ENCODE measurements at regions not wholly inside any gene's neighbourhood (a gene's known extent, or its start where the extent isn't known, plus 50 kb on each side); places are given as distances from the start of the nearest gene placed in this dataset.

DNA sequence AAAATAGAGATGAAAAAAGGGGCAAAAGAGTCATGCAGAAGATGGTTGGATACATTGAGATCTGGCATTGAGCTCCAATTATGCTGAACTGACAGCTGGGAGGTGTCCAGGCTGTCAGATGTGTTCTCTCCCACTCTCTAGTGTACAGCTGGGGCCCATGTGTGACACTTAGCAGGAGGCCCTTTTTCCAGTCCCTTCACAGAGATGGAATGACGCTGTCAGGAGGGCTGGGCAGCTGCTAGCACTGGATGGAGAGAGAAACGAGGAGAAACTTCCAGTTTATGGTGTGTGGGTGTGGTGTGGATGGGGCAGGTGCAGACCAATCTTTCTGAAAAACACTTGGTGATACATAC lies 437.7 kb upstream of the HS6ST1 start:
- TF ChIP-seq EZH2 (IDR thresholded peaks at IDR 0.05; ENCODE audit: low read depth): no peak
- TF ChIP-seq, protein P1, sequence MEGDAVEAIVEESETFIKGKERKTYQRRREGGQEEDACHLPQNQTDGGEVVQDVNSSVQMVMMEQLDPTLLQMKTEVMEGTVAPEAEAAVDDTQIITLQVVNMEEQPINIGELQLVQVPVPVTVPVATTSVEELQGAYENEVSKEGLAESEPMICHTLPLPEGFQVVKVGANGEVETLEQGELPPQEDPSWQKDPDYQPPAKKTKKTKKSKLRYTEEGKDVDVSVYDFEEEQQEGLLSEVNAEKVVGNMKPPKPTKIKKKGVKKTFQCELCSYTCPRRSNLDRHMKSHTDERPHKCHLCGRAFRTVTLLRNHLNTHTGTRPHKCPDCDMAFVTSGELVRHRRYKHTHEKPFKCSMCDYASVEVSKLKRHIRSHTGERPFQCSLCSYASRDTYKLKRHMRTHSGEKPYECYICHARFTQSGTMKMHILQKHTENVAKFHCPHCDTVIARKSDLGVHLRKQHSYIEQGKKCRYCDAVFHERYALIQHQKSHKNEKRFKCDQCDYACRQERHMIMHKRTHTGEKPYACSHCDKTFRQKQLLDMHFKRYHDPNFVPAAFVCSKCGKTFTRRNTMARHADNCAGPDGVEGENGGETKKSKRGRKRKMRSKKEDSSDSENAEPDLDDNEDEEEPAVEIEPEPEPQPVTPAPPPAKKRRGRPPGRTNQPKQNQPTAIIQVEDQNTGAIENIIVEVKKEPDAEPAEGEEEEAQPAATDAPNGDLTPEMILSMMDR (conservative IDR thresholded peaks at IDR 0.05): no peak
- no peak overlapping the region for H3K27ac ChIP-seq
- BruUV-seq (replicated peaks): no TSS peak
- POLR2A ChIA-PET (ENCODE audit: unreplicated experiment): no interaction called here
- intact Hi-C loops (cut with micrococcal nuclease; ENCODE audit: unreplicated experiment): no loop called here
- H3K79me2 ChIP-seq (ENCODE audit: low read depth): no peaks in the 10 kb centered on the region
- no peaks in the 10 kb centered on the region for H3K9me3 ChIP-seq (ENCODE audit: insufficient read depth, low read depth)
- H4K20me1 ChIP-seq (ENCODE audit: insufficient read depth): no peaks in the 10 kb centered on the region
- no peak overlapping the region for H2AFZ ChIP-seq
- H3K36me3 ChIP-seq (ENCODE audit: low read depth): no peaks in the 10 kb centered on the region
- no peak overlapping the region for H3K4me3 ChIP-seq
- DNase-seq: no peak
- no peaks in the 10 kb centered on the region for H3F3A ChIP-seq (ENCODE audit: insufficient read depth, low read depth)
- H3K4me2 ChIP-seq: no peak overlapping the region
- H3K9me2 ChIP-seq (ENCODE audit: insufficient read depth): no peaks in the 10 kb centered on the region
- CTCF ChIA-PET: no interaction called here
- H3K4me1 ChIP-seq (replicated peaks; ENCODE audit: insufficient read depth): no peaks in the 10 kb centered on the region
- peaks cover 35% of the 10 kb centered on the region for H3K27me3 ChIP-seq (ENCODE audit: insufficient read depth, low read depth)

DNA sequence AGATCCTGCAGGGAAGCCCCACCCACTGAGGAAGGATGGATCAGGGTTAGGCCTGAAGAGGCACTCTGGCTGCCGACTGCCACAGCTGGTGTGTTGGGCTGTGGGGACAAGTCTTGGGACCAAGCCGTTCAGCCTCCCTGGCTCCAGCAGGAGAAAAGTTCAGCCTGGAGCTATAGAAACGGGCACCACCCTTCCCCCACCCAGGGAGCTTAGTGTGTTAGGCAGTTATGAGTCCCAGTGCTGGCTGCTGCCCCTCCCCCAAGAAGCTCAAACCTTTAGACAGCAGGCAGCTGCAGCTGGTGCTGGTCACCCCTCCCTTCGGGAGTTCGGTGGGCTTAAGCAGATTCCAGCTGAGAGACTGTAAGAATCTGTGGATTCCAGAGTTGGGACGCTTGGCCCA lies 447.1 kb upstream of the HS6ST1 start:
- TF ChIP-seq, protein P1 (conservative IDR thresholded peaks at IDR 0.05): no peak
- no peak for TF ChIP-seq EZH2 (IDR thresholded peaks at IDR 0.05; ENCODE audit: low read depth)
- no peak overlapping the region for H2AFZ ChIP-seq
- no peaks in the 10 kb centered on the region for H3K4me1 ChIP-seq (replicated peaks; ENCODE audit: insufficient read depth)
- no peak for DNase-seq
- H3K27ac ChIP-seq: no peak overlapping the region
- ChIA-PET CTCF (no interaction called here), POLR2A (ENCODE audit: unreplicated experiment) (no interaction called here)
- BruUV-seq (replicated peaks): no TSS peak
- no peaks in the 10 kb centered on the region for H3K79me2 ChIP-seq (ENCODE audit: low read depth)
- H3K36me3 ChIP-seq (ENCODE audit: low read depth): no peaks in the 10 kb centered on the region
- no peaks in the 10 kb centered on the region for H3F3A ChIP-seq (ENCODE audit: insufficient read depth, low read depth)
- H3K4me2 ChIP-seq: no peak overlapping the region
- no peaks in the 10 kb centered on the region for H3K9me2 ChIP-seq (ENCODE audit: insufficient read depth)
- intact Hi-C loops (cut with micrococcal nuclease; ENCODE audit: unreplicated experiment): no loop called here
- no peak overlapping the region for H3K4me3 ChIP-seq
- no peaks in the 10 kb centered on the region for H3K9me3 ChIP-seq (ENCODE audit: insufficient read depth, low read depth)
- no peaks in the 10 kb centered on the region for H4K20me1 ChIP-seq (ENCODE audit: insufficient read depth)
- H3K27me3 ChIP-seq (ENCODE audit: insufficient read depth, low read depth): no peaks in the 10 kb centered on the region

DNA sequence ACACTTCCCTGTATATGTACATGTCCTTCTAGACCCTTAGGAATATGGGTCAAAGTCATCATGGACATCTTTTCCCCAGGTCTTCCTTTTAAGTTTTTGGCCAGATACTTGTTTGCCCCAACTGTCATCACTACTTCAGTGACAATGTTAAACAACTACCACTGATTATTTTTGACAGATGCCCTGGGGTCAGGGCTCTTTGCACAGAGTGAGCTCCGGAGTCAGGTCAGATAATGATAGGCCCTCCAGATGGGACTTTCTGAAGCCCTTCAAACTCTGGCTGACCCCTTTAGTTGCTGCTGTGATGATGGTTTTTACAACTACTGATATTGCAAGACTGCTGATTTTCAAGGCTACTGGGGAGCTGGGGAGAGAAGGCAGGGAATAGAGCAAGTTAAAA lies 449.4 kb upstream of the HS6ST1 start:
- H3K9me2 ChIP-seq (ENCODE audit: insufficient read depth): no peaks in the 10 kb centered on the region
- no peak overlapping the region for H2AFZ ChIP-seq
- H3K4me1 ChIP-seq (replicated peaks; ENCODE audit: insufficient read depth): no peaks in the 10 kb centered on the region
- H3K79me2 ChIP-seq (ENCODE audit: low read depth): no peaks in the 10 kb centered on the region
- no peak for TF ChIP-seq EZH2 (IDR thresholded peaks at IDR 0.05; ENCODE audit: low read depth)
- TF ChIP-seq, protein P1 (conservative IDR thresholded peaks at IDR 0.05): no peak
- H3K4me3 ChIP-seq: no peak overlapping the region
- H3K4me2 ChIP-seq: no peak overlapping the region
- H3K27ac ChIP-seq: no peak overlapping the region
- intact Hi-C loops (cut with micrococcal nuclease; ENCODE audit: unreplicated experiment): no loop called here
- H3K9me3 ChIP-seq (ENCODE audit: insufficient read depth, low read depth): no peaks in the 10 kb centered on the region
- no peaks in the 10 kb centered on the region for H4K20me1 ChIP-seq (ENCODE audit: insufficient read depth)
- H3K27me3 ChIP-seq (ENCODE audit: insufficient read depth, low read depth): peaks cover 9% of the 10 kb centered on the region
- no TSS peak for BruUV-seq (replicated peaks)
- CTCF ChIA-PET: no interaction called here
- no peak for DNase-seq
- no peaks in the 10 kb centered on the region for H3K36me3 ChIP-seq (ENCODE audit: low read depth)
- POLR2A ChIA-PET (ENCODE audit: unreplicated experiment): no interaction called here
- no peaks in the 10 kb centered on the region for H3F3A ChIP-seq (ENCODE audit: insufficient read depth, low read depth)
